Gastroesophageal sphincter (tissue), 4 donors: ENCODE measurements at regions not wholly inside any gene's neighbourhood (a gene's known extent, or its start where the extent isn't known, plus 50 kb on each side); places are given as distances from the start of the nearest gene placed in this dataset.

Experiments
- ATAC-seq: fragments of 150-250 bp; one replicate; pipeline ENCODE4 v1.9.1; 2016; ENCODE audit warnings: mild to moderate bottlenecking, moderate library complexity
- H3K27ac ChIP-seq, 4 donors: fragments of 200-600 bp; sonication (generic) in 3 of 4; 1 replicate in 3 of 4; 2 replicates in 1 of 4; pipeline ENCODE4 v1.5.1; 2016 to 2019
- H3K27me3 ChIP-seq: fragments of 200-600 bp; sonication (generic); one replicate; pipeline ENCODE4 v1.5.1; 2019
- H3K36me3 ChIP-seq, 2 donors: fragments of 200-600 bp; sonication (generic); one replicate each; pipeline ENCODE4 v1.5.1; 2019; ENCODE audit warnings: control low read depth in 1 of 2
- H3K4me1 ChIP-seq, 3 donors: fragments of 200-600 bp; sonication (generic); 1 replicate in 2 of 3; 2 replicates in 1 of 3; pipeline ENCODE4 v1.5.1; 2016 to 2019; ENCODE audit warnings: control low read depth in 2 of 3
- H3K4me3 ChIP-seq, 2 donors: fragments of 200-600 bp; sonication (generic); one replicate each; pipeline ENCODE4 v1.5.1; 2019; ENCODE audit warnings: mild to moderate bottlenecking in 1 of 2, moderate library complexity in 1 of 2
- H3K9me3 ChIP-seq, 3 donors: fragments of 200-600 bp; sonication (generic); one replicate each; pipeline ENCODE4 v1.5.1; 2017 to 2019; ENCODE audit warnings: control low read depth in 2 of 3
- EP300 ChIP-seq: sonication (generic); formaldehyde crosslinking; IDR thresholded peaks from one replicate; pipeline ENCODE4 v1.6.1; 2017; ENCODE audit warnings: antibody characterized with exemption, mild to moderate bottlenecking
- POLR2A ChIP-seq, 2 donors: fragments of 450-650 bp; IDR thresholded peaks; one replicate each; pipeline ENCODE4 v1.6.1; 2017; ENCODE audit warnings: antibody characterized with exemption in 2 of 2, mild to moderate bottlenecking in 2 of 2, moderate library complexity in 1 of 2
- POLR2AphosphoS5 ChIP-seq: sonication (generic); formaldehyde crosslinking; IDR thresholded peaks from one replicate; pipeline ENCODE4 v1.6.1; 2017; ENCODE audit warnings: antibody characterized with exemption
- WGBS, 2 donors: methylation state at CpG; one replicate each; pipeline ENCODE4 v1.1.5; 2018; ENCODE audit warnings: low coverage in 1 of 2; 5-methylcytosine and 5-hydroxymethylcytosine counted together
- TF ChIP-seq, protein P1 (sequence below), 4 experiments: fragments of 200-600 bp in 2 of 4; fragments of 450-650 bp in 2 of 4; sonication (generic) in 1 of 4; IDR thresholded peaks; one replicate each; pipeline ENCODE4 v1.5.1; 2017 to 2019; ENCODE audit warnings: antibody characterized with exemption in 4 of 4, mild to moderate bottlenecking in 2 of 4, moderate library complexity in 2 of 4

DNA sequence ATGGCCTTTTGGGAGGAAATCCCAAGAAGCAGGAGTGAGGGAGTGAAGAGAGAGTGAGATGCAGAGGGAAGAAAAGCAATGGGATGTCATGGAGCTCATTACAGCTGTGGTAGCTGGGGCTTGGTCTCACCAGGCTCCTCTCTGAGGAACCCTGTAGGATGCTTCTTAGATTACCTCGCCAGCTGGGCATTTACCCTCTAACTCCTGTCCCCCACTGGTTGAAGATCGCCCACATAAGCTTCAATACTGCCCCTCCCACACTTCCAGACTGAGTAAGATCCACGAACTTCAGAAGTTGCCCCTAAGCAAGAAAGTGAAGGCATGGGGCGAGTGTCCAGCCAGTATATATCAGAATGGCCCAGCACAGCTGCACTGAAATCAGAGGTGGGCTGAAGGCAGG is 58.1 kb upstream of the SLC35B4 start:
- ATAC-seq = no peak
- no peak for TF ChIP-seq POLR2AphosphoS5
- TF ChIP-seq, protein P1, sequence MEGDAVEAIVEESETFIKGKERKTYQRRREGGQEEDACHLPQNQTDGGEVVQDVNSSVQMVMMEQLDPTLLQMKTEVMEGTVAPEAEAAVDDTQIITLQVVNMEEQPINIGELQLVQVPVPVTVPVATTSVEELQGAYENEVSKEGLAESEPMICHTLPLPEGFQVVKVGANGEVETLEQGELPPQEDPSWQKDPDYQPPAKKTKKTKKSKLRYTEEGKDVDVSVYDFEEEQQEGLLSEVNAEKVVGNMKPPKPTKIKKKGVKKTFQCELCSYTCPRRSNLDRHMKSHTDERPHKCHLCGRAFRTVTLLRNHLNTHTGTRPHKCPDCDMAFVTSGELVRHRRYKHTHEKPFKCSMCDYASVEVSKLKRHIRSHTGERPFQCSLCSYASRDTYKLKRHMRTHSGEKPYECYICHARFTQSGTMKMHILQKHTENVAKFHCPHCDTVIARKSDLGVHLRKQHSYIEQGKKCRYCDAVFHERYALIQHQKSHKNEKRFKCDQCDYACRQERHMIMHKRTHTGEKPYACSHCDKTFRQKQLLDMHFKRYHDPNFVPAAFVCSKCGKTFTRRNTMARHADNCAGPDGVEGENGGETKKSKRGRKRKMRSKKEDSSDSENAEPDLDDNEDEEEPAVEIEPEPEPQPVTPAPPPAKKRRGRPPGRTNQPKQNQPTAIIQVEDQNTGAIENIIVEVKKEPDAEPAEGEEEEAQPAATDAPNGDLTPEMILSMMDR (IDR thresholded peaks at IDR 0.05) = no peak
- TF ChIP-seq POLR2A (IDR thresholded peaks at IDR 0.05) = no peak
- TF ChIP-seq EP300 = no peak
- Histone ChIP-seq H3K4me3 (no peak overlapping the region), H3K27me3 (peaks cover 35% of the 10 kb centered on the region), H3K4me1 (no peaks in the 10 kb centered on the region), H3K9me3 (no peaks in the 10 kb centered on the region), H3K27ac (no peak overlapping the region), H3K36me3 (no peaks in the 10 kb centered on the region)
- WGBS, 2 donors = 84% methylated on average over 3 of the region's 4 CpGs; no CpG with 5 or more reads in 1 of the 2 donors

GRCh38 chr7:134374291-134374690 is 57.6 kb upstream of the SLC35B4 start:
- 92% methylated on average over 1 of the region's 1 CpG; no CpG with 5 or more reads in 1 of the 2 donors for WGBS, 2 donors
- H3K27me3 ChIP-seq = peaks cover 38% of the 10 kb centered on the region
- no peak for TF ChIP-seq POLR2AphosphoS5
- no peak for TF ChIP-seq POLR2A (IDR thresholded peaks at IDR 0.05)
- TF ChIP-seq, protein P1 (IDR thresholded peaks at IDR 0.05) = no peak
- no peak for TF ChIP-seq EP300

GRCh38 chr7:134372858-134373257 is 56.1 kb upstream of the SLC35B4 start:
- no peaks in the 10 kb centered on the region for H3K36me3 ChIP-seq
- peaks cover 0 to 7% (median 0%) of the 10 kb centered on the region in 3 donors for H3K4me1 ChIP-seq
- peaks cover 35% of the 10 kb centered on the region for H3K27me3 ChIP-seq
- ATAC-seq = no peak
- 91 to 95% methylated on average over 4 of the region's 4 CpGs for WGBS, 2 donors
- H3K9me3 ChIP-seq = no peaks in the 10 kb centered on the region
- no peak for TF ChIP-seq EP300
- TF ChIP-seq, protein P1 (IDR thresholded peaks at IDR 0.05) = no peak
- no peak for TF ChIP-seq POLR2A (IDR thresholded peaks at IDR 0.05)
- no peak for TF ChIP-seq POLR2AphosphoS5
- no peak overlapping the region for H3K27ac ChIP-seq
- H3K4me3 ChIP-seq = no peak overlapping the region

More at GRCh38 chr7:134374291-134374690, 57.6 kb upstream of the SLC35B4 start:
- Histone ChIP-seq H3K27ac (no peak overlapping the region), H3K36me3 (no peaks in the 10 kb centered on the region), H3K9me3 (no peaks in the 10 kb centered on the region), H3K4me3 (no peak overlapping the region), H3K4me1 (peaks cover 0 to 5% (median 0%) of the 10 kb centered on the region in 3 donors)
- no peak for ATAC-seq

DNA sequence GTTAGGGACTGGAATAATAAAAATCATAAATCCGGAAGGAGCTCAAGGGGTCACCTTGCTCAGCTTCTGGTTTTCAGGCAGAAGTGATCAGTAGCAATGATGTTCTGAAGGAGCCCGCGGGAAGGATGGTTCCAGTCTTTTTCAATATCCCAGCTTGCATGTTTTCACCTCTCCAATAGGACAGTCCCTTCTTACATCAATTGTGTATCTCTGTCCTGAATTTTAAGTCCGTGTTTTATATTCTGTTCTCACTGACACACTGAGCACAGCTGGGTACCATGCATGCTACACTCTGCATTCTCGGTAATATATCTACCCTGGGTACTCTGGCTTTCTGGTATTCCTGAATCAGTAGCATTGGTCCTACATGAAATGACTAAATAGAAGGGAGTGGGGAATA is 55.2 kb upstream of the SLC35B4 start:
- H3K4me1 ChIP-seq = peaks cover 0 to 7% (median 0%) of the 10 kb centered on the region in 3 donors
- no peaks in the 10 kb centered on the region for H3K9me3 ChIP-seq
- ATAC-seq = no peak
- no peak overlapping the region for H3K27ac ChIP-seq
- no peak for TF ChIP-seq EP300
- TF ChIP-seq POLR2A (IDR thresholded peaks at IDR 0.05) = no peak
- TF ChIP-seq, protein P1 (IDR thresholded peaks at IDR 0.05) = no peak
- TF ChIP-seq POLR2AphosphoS5 = no peak
- WGBS, 2 donors = 84 to 98% methylated on average over 5 of the region's 5 CpGs
- no peaks in the 10 kb centered on the region for H3K36me3 ChIP-seq
- H3K27me3 ChIP-seq = peaks cover 35% of the 10 kb centered on the region
- H3K4me3 ChIP-seq = no peak overlapping the region

DNA sequence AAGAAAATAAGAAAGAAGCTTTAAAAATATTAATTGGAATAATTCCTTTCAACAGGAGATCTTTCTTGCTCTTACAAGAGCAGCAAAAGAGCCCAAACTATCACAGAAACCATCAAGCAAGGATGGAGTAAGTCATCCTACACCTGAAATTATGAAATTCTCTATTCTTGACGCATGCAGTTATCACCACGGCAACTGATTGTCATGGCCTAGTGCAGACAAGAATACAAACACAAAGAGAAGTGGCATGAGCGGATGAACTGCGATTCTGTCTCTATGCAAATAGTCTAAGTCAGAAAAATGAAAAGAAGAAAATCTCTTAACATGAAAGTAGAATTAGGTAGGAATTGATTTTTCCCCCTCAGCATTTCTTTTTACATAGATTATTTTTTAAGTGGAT is 54.8 kb upstream of the SLC35B4 start:
- peaks cover 0 to 7% (median 0%) of the 10 kb centered on the region in 3 donors for H3K4me1 ChIP-seq
- 86 to 91% methylated on average over 4 of the region's 4 CpGs for WGBS, 2 donors
- ATAC-seq = no peak
- H3K27ac ChIP-seq = no peak overlapping the region
- no peaks in the 10 kb centered on the region for H3K9me3 ChIP-seq
- H3K36me3 ChIP-seq = no peaks in the 10 kb centered on the region
- H3K27me3 ChIP-seq = peaks cover 35% of the 10 kb centered on the region
- H3K4me3 ChIP-seq = no peak overlapping the region
- TF ChIP-seq POLR2AphosphoS5 (no peak), POLR2A (IDR thresholded peaks at IDR 0.05) (no peak), EP300 (no peak)
- TF ChIP-seq, protein P1 (IDR thresholded peaks at IDR 0.05) = no peak
